PFSK-1 (cell line): ENCODE measurements at regions not wholly inside any gene's neighbourhood (a gene's known extent, or its start where the extent isn't known, plus 50 kb on each side); places are given as distances from the start of the nearest gene placed in this dataset.

ENCODE experiments used
- FOXP2 ChIP-seq: optimal IDR thresholded peaks from 2 replicates; pipeline ENCODE3; 2011; ENCODE audit warnings: borderline replicate concordance, control low read depth, inconsistent platforms; ENCODE audit not compliant: insufficient read depth; ENCODE audit errors: extremely low read length, extremely low read depth
- POLR2AphosphoS5 ChIP-seq: IDR thresholded peaks from 2 replicates; pipeline ENCODE4 v1.6.1; 2012; ENCODE audit warnings: low read depth, mild to moderate bottlenecking, control low read depth, low read length, moderate library complexity
- REST ChIP-seq, 2 experiments: IDR thresholded peaks; 2 replicates each; pipeline versions ENCODE4 v1.6.1 to v1.8.0; 2011 to 2012; ENCODE audit warnings: low read depth in 2 of 2, low read length in 2 of 2, control low read depth in 1 of 2, inconsistent platforms in 1 of 2, mild to moderate bottlenecking in 1 of 2, moderate library complexity in 1 of 2; ENCODE audit not compliant: insufficient read depth in 1 of 2
- SIN3A ChIP-seq: IDR thresholded peaks from 2 replicates; pipeline ENCODE4 v1.6.1; 2012; ENCODE audit warnings: mild to moderate bottlenecking, low read length, moderate library complexity, borderline replicate concordance; ENCODE audit not compliant: insufficient read depth
- TAF1 ChIP-seq: IDR thresholded peaks from 2 replicates; pipeline ENCODE4 v1.6.1; 2012; ENCODE audit warnings: low read length, control low read depth, borderline replicate concordance; ENCODE audit not compliant: insufficient read depth

- no peak for TF ChIP-seq REST (IDR thresholded peaks at IDR 0.05; ENCODE audit: insufficient read depth in 1 of 2, low read depth in 2 of 2, low read length in 2 of 2)
- TF ChIP-seq POLR2AphosphoS5 = no peak
- TF ChIP-seq SIN3A = no peak
- no peak for TF ChIP-seq TAF1
- no peak for TF ChIP-seq FOXP2
Measured at GRCh38 chr14:26851793-26852192, 254.0 kb upstream of the NOVA1 start.

GRCh38 chr14:26855077-26855753 lies 257.4 kb upstream of the NOVA1 start:
- TF ChIP-seq SIN3A (no peak), REST (IDR thresholded peaks at IDR 0.05; ENCODE audit: insufficient read depth in 1 of 2, low read depth in 2 of 2, low read length in 2 of 2) (no peak), TAF1 (no peak), FOXP2 (no peak), POLR2AphosphoS5 (no peak)

- no peak for TF ChIP-seq POLR2AphosphoS5
- TF ChIP-seq SIN3A = no peak
- no peak for TF ChIP-seq FOXP2
- TF ChIP-seq REST (IDR thresholded peaks at IDR 0.05; ENCODE audit: insufficient read depth in 1 of 2, low read depth in 2 of 2, low read length in 2 of 2) = no peak
- TF ChIP-seq TAF1 = no peak
Measured at GRCh38 chr14:26856876-26857518, 259.2 kb upstream of the NOVA1 start.

GRCh38 chr14:26859483-26859882 lies 261.6 kb upstream of the NOVA1 start:
- TF ChIP-seq SIN3A (no peak), REST (IDR thresholded peaks at IDR 0.05; ENCODE audit: insufficient read depth in 1 of 2, low read depth in 2 of 2, low read length in 2 of 2) (no peak), FOXP2 (no peak), TAF1 (no peak), POLR2AphosphoS5 (no peak)
